Panc1 (cell line): ENCODE measurements at regions not wholly inside any gene's neighbourhood (a gene's known extent, or its start where the extent isn't known, plus 50 kb on each side); places are given as distances from the start of the nearest gene placed in this dataset.

Experiments
- ATAC-seq: fragments of 200-7000 bp; cut with Tn5 transposase; 2 replicates; pipeline ENCODE4 v1.9.1; 2020; ENCODE audit warnings: mild to moderate bottlenecking, moderate library complexity
- BruUV-seq: library from RNA; stranded (reverse); fragments of 400-500 nt; replicated peaks from 2 replicates; lab custom pipeline; 2021; lab: Mats Ljungman, UMichigan
- CTCF ChIA-PET: fragments of 300-600 bp; sonication (Branson Sonifier 250); formaldehyde crosslinking; loops from one replicate; lab custom pipeline; 2022; ENCODE audit warnings: antibody characterized with exemption; lab: Charles Lee
- POLR2A ChIA-PET: fragments of 300-600 bp; sonication (Branson Sonifier 250); formaldehyde crosslinking; loops from one replicate; lab custom pipeline; 2022; ENCODE audit warnings: antibody characterized with exemption; lab: Charles Lee
- DNase-seq: peaks from one replicate; pipeline ENCODE4 v3.0.0-alpha.2; 2010; ENCODE audit warnings: low read depth, low spot score
- H3K27ac ChIP-seq: 2 replicates; pipeline ENCODE4 v1.5.1; 2011; ENCODE audit warnings: mild to moderate bottlenecking, low read length, inconsistent platforms
- H3K27me3 ChIP-seq: fragments of 200-500 bp; sonication (Bioruptor generic); 2 replicates; pipeline ENCODE4 v1.6.0; 2014; ENCODE audit warnings: low read length, inconsistent platforms; ENCODE audit not compliant: control insufficient read depth, insufficient read depth
- H3K36me3 ChIP-seq: fragments of 200-500 bp; sonication (Bioruptor generic); 2 replicates; pipeline ENCODE4 v1.5.1; 2014; ENCODE audit warnings: inconsistent platforms, mild to moderate bottlenecking, low read length, moderate library complexity; ENCODE audit not compliant: control insufficient read depth, insufficient read depth
- H3K4me1 ChIP-seq: 2 replicates; pipeline ENCODE4 v1.5.1; 2011; ENCODE audit warnings: inconsistent platforms, mild to moderate bottlenecking, low read length, moderate library complexity; ENCODE audit not compliant: control insufficient read depth, insufficient read depth
- H3K4me3 ChIP-seq, 2 experiments: 2 replicates each; pipeline ENCODE4 v1.5.1; 2011 to 2012; ENCODE audit warnings: low read depth in 2 of 2, low read length in 2 of 2, mild to moderate bottlenecking in 2 of 2, inconsistent platforms in 1 of 2, moderate library complexity in 1 of 2
- H3K9me3 ChIP-seq: fragments of 200-500 bp; sonication (Bioruptor generic); 2 replicates; pipeline ENCODE4 v1.5.1; 2014; ENCODE audit warnings: low read depth, mild to moderate bottlenecking, inconsistent platforms, low read length, moderate library complexity; ENCODE audit not compliant: control insufficient read depth, insufficient read depth
- POLR2AphosphoS5 ChIP-seq: IDR thresholded peaks from 2 replicates; pipeline ENCODE4 v1.6.1; 2012; ENCODE audit warnings: mild to moderate bottlenecking, low read depth, low read length, moderate library complexity
- REST ChIP-seq, 2 experiments: IDR thresholded peaks; 2 replicates each; pipeline ENCODE4 v1.6.1; 2011 to 2012; ENCODE audit warnings: low read depth in 2 of 2, control low read depth in 1 of 2, low read length in 1 of 2, mild to moderate bottlenecking in 1 of 2, moderate library complexity in 1 of 2; ENCODE audit not compliant: insufficient read depth in 1 of 2
- SIN3A ChIP-seq: IDR thresholded peaks from 2 replicates; pipeline ENCODE4 v1.6.1; 2012; ENCODE audit warnings: low read depth, mild to moderate bottlenecking, low read length, moderate library complexity, borderline replicate concordance; ENCODE audit not compliant: insufficient read depth
- TCF7L2 ChIP-seq: IDR thresholded peaks from 2 replicates; pipeline ENCODE4 v1.6.1; 2011; ENCODE audit warnings: mild to moderate bottlenecking, low read depth, low read length, inconsistent platforms
- in situ Hi-C: cut with HindIII; loops from 2 replicates; pipeline ENCODE4 v1.10.0; 2016; ENCODE audit warnings: low sequenced_read_pairs, low pct_unique_long_range_greater_than_20kb
- intact Hi-C: fragments of 100-400 bp; cut with micrococcal nuclease; formaldehyde crosslinking; loops from one replicate; pipeline ENCODE4 v1.10.0; 2022; ENCODE audit not compliant: unreplicated experiment
- TF ChIP-seq, protein P1 (sequence below): fragments of 450-650 bp; IDR thresholded peaks from 2 replicates; pipeline ENCODE4 v1.5.1; 2017; ENCODE audit warnings: mild to moderate bottlenecking

GRCh38 chr7:115267503-115267902 is 345.6 kb downstream of the MDFIC start:
- POLR2A ChIA-PET, result no interaction called here
- CTCF ChIA-PET, result no interaction called here
- ATAC-seq (no peak), DNase-seq (no peak)
- H3K4me3 ChIP-seq, result no peak overlapping the region
- no peak for TF ChIP-seq TCF7L2
- TF ChIP-seq SIN3A, result no peak
- TF ChIP-seq REST (IDR thresholded peaks at IDR 0.05; ENCODE audit: insufficient read depth in 1 of 2, low read depth in 2 of 2, low read length in 1 of 2), result no peak
- no peak for TF ChIP-seq POLR2AphosphoS5
- TF ChIP-seq, protein P1, sequence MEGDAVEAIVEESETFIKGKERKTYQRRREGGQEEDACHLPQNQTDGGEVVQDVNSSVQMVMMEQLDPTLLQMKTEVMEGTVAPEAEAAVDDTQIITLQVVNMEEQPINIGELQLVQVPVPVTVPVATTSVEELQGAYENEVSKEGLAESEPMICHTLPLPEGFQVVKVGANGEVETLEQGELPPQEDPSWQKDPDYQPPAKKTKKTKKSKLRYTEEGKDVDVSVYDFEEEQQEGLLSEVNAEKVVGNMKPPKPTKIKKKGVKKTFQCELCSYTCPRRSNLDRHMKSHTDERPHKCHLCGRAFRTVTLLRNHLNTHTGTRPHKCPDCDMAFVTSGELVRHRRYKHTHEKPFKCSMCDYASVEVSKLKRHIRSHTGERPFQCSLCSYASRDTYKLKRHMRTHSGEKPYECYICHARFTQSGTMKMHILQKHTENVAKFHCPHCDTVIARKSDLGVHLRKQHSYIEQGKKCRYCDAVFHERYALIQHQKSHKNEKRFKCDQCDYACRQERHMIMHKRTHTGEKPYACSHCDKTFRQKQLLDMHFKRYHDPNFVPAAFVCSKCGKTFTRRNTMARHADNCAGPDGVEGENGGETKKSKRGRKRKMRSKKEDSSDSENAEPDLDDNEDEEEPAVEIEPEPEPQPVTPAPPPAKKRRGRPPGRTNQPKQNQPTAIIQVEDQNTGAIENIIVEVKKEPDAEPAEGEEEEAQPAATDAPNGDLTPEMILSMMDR, result no peak
- H3K36me3 ChIP-seq, result no peaks in the 10 kb centered on the region
- no peak overlapping the region for H3K27ac ChIP-seq
- BruUV-seq, result no TSS peak
- intact Hi-C loops (no loop called here), in situ Hi-C loops (no loop called here)
- H3K4me1 ChIP-seq, result no peaks in the 10 kb centered on the region
- no peaks in the 10 kb centered on the region for H3K9me3 ChIP-seq
- no peaks in the 10 kb centered on the region for H3K27me3 ChIP-seq

DNA sequence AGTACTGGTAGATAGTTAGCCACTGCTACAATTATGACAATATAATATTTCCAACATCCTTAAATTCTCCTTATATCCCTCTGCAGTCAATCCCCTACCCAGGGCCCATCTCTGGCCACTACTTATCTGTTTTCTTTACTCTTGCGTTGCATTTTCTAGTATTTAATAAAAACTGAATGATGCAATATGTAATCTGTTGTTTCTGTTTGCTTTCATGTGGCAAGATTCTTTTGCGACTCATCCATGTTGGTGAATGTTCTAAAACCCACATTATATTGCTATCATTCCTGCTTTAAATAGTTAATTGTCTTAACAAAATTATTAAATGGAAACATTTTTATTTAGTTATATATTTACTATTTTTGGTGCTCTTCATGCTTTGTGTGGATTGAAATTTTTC is 338.5 kb downstream of the MDFIC start:
- TF ChIP-seq SIN3A, result no peak
- TF ChIP-seq REST (IDR thresholded peaks at IDR 0.05; ENCODE audit: insufficient read depth in 1 of 2, low read depth in 2 of 2, low read length in 1 of 2), result no peak
- TF ChIP-seq POLR2AphosphoS5, result no peak
- TF ChIP-seq, protein P1, result no peak
- no peak for TF ChIP-seq TCF7L2
- H3K9me3 ChIP-seq, result no peaks in the 10 kb centered on the region
- no peaks in the 10 kb centered on the region for H3K36me3 ChIP-seq
- no peak overlapping the region for H3K4me3 ChIP-seq
- DNase-seq (no peak), ATAC-seq (no peak)
- in situ Hi-C loops (no loop called here), intact Hi-C loops (no loop called here)
- POLR2A ChIA-PET, result no interaction called here
- no TSS peak for BruUV-seq
- CTCF ChIA-PET, result no interaction called here
- no peaks in the 10 kb centered on the region for H3K4me1 ChIP-seq
- H3K27me3 ChIP-seq, result no peaks in the 10 kb centered on the region
- H3K27ac ChIP-seq, result no peak overlapping the region
